Neuronal stem cell (in vitro differentiated cells): ENCODE measurements at regions not wholly inside any gene's neighbourhood (a gene's known extent, or its start where the extent isn't known, plus 50 kb on each side); places are given as distances from the start of the nearest gene placed in this dataset.

ENCODE experiments used
- DNase-seq: peaks from one replicate; pipeline ENCODE4 v3.0.0-alpha.2; 2013; ENCODE audit warnings: low spot score
- H2AFZ ChIP-seq: one replicate; pipeline ENCODE4 v1.6.1; 2013; ENCODE audit warnings: mild to moderate bottlenecking, low read length, inconsistent platforms
- H2AK5ac ChIP-seq: 2 replicates; pipeline ENCODE4 v1.6.1; 2013; ENCODE audit warnings: low read depth, mild to moderate bottlenecking, inconsistent platforms, low read length, moderate library complexity, mixed read lengths
- H2BK120ac ChIP-seq: 2 replicates; pipeline ENCODE4 v1.6.1; 2013; ENCODE audit warnings: low read depth, mild to moderate bottlenecking, inconsistent platforms, low read length, moderate library complexity, mixed read lengths
- H2BK12ac ChIP-seq: one replicate; pipeline ENCODE4 v1.6.1; 2013; ENCODE audit warnings: low read length, inconsistent platforms
- H2BK15ac ChIP-seq: 2 replicates; pipeline ENCODE4 v1.6.1; 2013; ENCODE audit warnings: mild to moderate bottlenecking, low read length, inconsistent platforms, mixed read lengths
- H2BK5ac ChIP-seq: one replicate; pipeline ENCODE4 v1.6.1; 2013; ENCODE audit warnings: inconsistent platforms, mild to moderate bottlenecking, low read length, moderate library complexity
- H3K14ac ChIP-seq: one replicate; pipeline ENCODE4 v1.6.1; 2013; ENCODE audit warnings: low read length, inconsistent platforms
- H3K18ac ChIP-seq: 2 replicates; pipeline ENCODE4 v1.6.1; 2013; ENCODE audit warnings: low read length, inconsistent platforms
- H3K23ac ChIP-seq: 2 replicates; pipeline ENCODE4 v1.6.1; 2013; ENCODE audit warnings: low read depth, mild to moderate bottlenecking, mixed read lengths, low read length, inconsistent platforms; ENCODE audit not compliant: poor library complexity
- H3K27ac ChIP-seq: replicated peaks from 3 replicates; pipeline ENCODE4 v1.5.1; 2013; ENCODE audit warnings: low read length, inconsistent platforms
- H3K27me3 ChIP-seq, 3 experiments: 2 replicates each; pipeline ENCODE4 v1.6.1; 2013; ENCODE audit warnings: low read length in 3 of 3, mild to moderate bottlenecking in 2 of 3, inconsistent platforms in 1 of 3, low read depth in 1 of 3, mixed read lengths in 1 of 3, moderate library complexity in 1 of 3; ENCODE audit not compliant: control insufficient read depth in 3 of 3, insufficient read depth in 3 of 3
- H3K36me3 ChIP-seq, 2 donors: replicated peaks in 1 of 2; 2 replicates each; pipeline ENCODE4 v1.6.1; 2013; ENCODE audit warnings: low read length in 2 of 2; ENCODE audit not compliant: control insufficient read depth in 2 of 2, insufficient read depth in 2 of 2
- H3K4ac ChIP-seq: 2 replicates; pipeline ENCODE4 v1.6.1; 2013; ENCODE audit warnings: inconsistent platforms, mild to moderate bottlenecking, low read length, moderate library complexity
- H3K4me1 ChIP-seq, 2 donors: 1 replicate in 1 of 2; 2 replicates in 1 of 2; pipeline ENCODE4 v1.6.1; 2013; ENCODE audit warnings: low read length in 2 of 2, low read depth in 1 of 2; ENCODE audit not compliant: control insufficient read depth in 2 of 2, insufficient read depth in 1 of 2
- H3K4me2 ChIP-seq: one replicate; pipeline ENCODE4 v1.6.1; 2013; ENCODE audit warnings: mild to moderate bottlenecking, low read length, inconsistent platforms; ENCODE audit not compliant: insufficient read depth, poor library complexity, severe bottlenecking
- H3K4me3 ChIP-seq, 2 donors: 2 replicates each; pipeline ENCODE4 v1.5.1; 2013; ENCODE audit warnings: low read length in 2 of 2, mild to moderate bottlenecking in 2 of 2, inconsistent platforms in 1 of 2, moderate library complexity in 1 of 2
- H3K79me1 ChIP-seq: one replicate; pipeline ENCODE4 v1.6.1; 2013; ENCODE audit warnings: low read depth, mild to moderate bottlenecking, inconsistent platforms, low read length, moderate library complexity
- H3K9ac ChIP-seq: one replicate; pipeline ENCODE4 v1.6.1; 2013; ENCODE audit warnings: mild to moderate bottlenecking, low read depth, low read length, inconsistent platforms; ENCODE audit not compliant: poor library complexity
- H3K9me3 ChIP-seq, 2 donors: replicated peaks in 1 of 2; 2 replicates each; pipeline versions ENCODE3 to v1.6.1; 2013; ENCODE audit warnings: low read length in 2 of 2, mild to moderate bottlenecking in 2 of 2, inconsistent platforms in 1 of 2, low read depth in 1 of 2, mixed read lengths in 1 of 2, moderate library complexity in 1 of 2; ENCODE audit not compliant: control insufficient read depth in 2 of 2, insufficient read depth in 1 of 2
- H4K8ac ChIP-seq: one replicate; pipeline ENCODE4 v1.6.1; 2013; ENCODE audit warnings: low read depth, mild to moderate bottlenecking, inconsistent platforms, low read length, moderate library complexity
- H4K91ac ChIP-seq: one replicate; pipeline ENCODE4 v1.6.1; 2013; ENCODE audit warnings: low read length, low read depth, mild to moderate bottlenecking, inconsistent platforms; ENCODE audit not compliant: poor library complexity
- WGBS, 2 donors: extraction: QIAGEN DNeasy Blood & Tissue Kit; methylation state at CpG; one replicate each; pipeline ENCODE4 v1.1.7; 2013; ENCODE audit warnings: missing lambda C conversion rate in 2 of 2, mixed read lengths in 1 of 2; ENCODE audit not compliant: insufficient read length in 2 of 2, insufficient replicate concordance in 1 of 2; ENCODE audit errors: extremely low coverage in 2 of 2; 5-methylcytosine and 5-hydroxymethylcytosine counted together

DNA sequence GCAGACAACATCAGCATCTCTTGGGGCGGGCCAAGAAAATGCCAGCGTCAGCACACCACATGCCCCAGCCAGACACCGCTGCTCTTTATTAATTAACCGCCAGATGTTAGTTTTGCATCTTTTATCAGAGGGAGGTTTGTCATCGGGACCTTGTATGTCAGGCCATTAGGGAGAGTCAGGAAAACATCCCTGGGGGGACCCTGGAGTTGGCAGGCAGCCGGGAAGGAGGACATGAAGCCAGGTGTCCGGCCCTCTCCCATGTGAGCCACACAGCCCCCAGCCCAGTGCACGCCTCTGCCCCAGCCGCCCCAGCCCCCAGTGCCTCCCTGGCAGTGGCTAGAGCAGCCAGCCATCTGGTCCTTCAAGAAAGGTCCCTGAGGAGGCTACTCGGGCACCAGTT is 56.9 kb upstream of the FAM222A start:
- H3K27me3 ChIP-seq = peaks cover 0 to 50% (median 0%) of the 10 kb centered on the region in 3 experiments
- H3K14ac ChIP-seq = no peak overlapping the region
- no peak overlapping the region for H2AK5ac ChIP-seq
- H3K79me1 ChIP-seq = no peaks in the 10 kb centered on the region
- no peak overlapping the region for H2AFZ ChIP-seq
- DNase-seq = no peak
- H3K27ac ChIP-seq = no peak overlapping the region
- H3K18ac ChIP-seq = peak overlapping the region; percentile 39
- H3K4ac ChIP-seq = no peak overlapping the region
- no peak overlapping the region for H4K91ac ChIP-seq
- no peak overlapping the region for H3K4me2 ChIP-seq
- no CpG with 5 or more reads among the region's 10 CpGs for WGBS, 2 donors
- no peak overlapping the region for H3K9ac ChIP-seq
- peaks cover 0 to 2% of the 10 kb centered on the region in 2 donors for H3K4me1 ChIP-seq
- no peak overlapping the region for H2BK15ac ChIP-seq
- no peak overlapping the region for H3K4me3 ChIP-seq
- H2BK12ac ChIP-seq = no peak overlapping the region
- H3K9me3 ChIP-seq = no peaks in the 10 kb centered on the region
- H2BK120ac ChIP-seq = no peak overlapping the region
- no peak overlapping the region for H2BK5ac ChIP-seq
- no peak overlapping the region for H4K8ac ChIP-seq
- no peak overlapping the region for H3K23ac ChIP-seq
- no peaks in the 10 kb centered on the region for H3K36me3 ChIP-seq

- Histone ChIP-seq H3K27me3 (peaks cover 0 to 12% (median 0%) of the 10 kb centered on the region in 3 experiments), H3K4me2 (no peak overlapping the region), H4K8ac (no peak overlapping the region), H3K4me3 (no peak overlapping the region), H3K4me1 (no peaks in the 10 kb centered on the region), H3K79me1 (no peaks in the 10 kb centered on the region), H3K4ac (no peak overlapping the region), H2BK120ac (no peak overlapping the region), H3K23ac (no peak overlapping the region), H2BK15ac (peak overlapping the region; percentile 89), H4K91ac (no peak overlapping the region), H2BK5ac (peak overlapping the region; percentile 2), H2AK5ac (peak overlapping the region; percentile 63), H3K9ac (no peak overlapping the region), H3K18ac (peak overlapping the region; percentile 71), H2AFZ (no peak overlapping the region), H3K14ac (no peak overlapping the region), H3K9me3 (no peaks in the 10 kb centered on the region), H2BK12ac (no peak overlapping the region), H3K27ac (no peak overlapping the region), H3K36me3 (no peaks in the 10 kb centered on the region)
- DNase-seq = no peak
- WGBS, 2 donors = no CpG with 5 or more reads among the region's 7 CpGs
Measured at GRCh38 chr12:109663795-109664194, 49.8 kb upstream of the FAM222A start.
